Activated CD4-positive, alpha-beta T cell treated with anti-CD3 and anti-CD28 coated beads, Interleukin-2, amount 50 U/mL, for 4 hours (primary cell): ENCODE measurements at regions not wholly inside any gene's neighbourhood (a gene's known extent, or its start where the extent isn't known, plus 50 kb on each side); places are given as distances from the start of the nearest gene placed in this dataset.

Source experiments
- DNase-seq, 2 experiments: peaks; one replicate each; pipeline ENCODE4 v3.0.0-alpha.2; 2020

GRCh38 chr22:47784991-47785390 lies 1022.5 kb downstream of the TBC1D22A start:
- no peak for DNase-seq

- no peak for DNase-seq
These were observed 1022.0 kb downstream of the TBC1D22A start for GRCh38 chr22:47784367-47784983.

- DNase-seq = no peak
These were observed 1021.2 kb downstream of the TBC1D22A start for GRCh38 chr22:47783433-47784366.

GRCh38 chr22:47782328-47783075 lies 1020.1 kb downstream of the TBC1D22A start:
- no peak for DNase-seq

GRCh38 chr22:47781427-47782111 lies 1019.1 kb downstream of the TBC1D22A start:
- DNase-seq = no peak

- DNase-seq = no peak
These were observed 1018.6 kb downstream of the TBC1D22A start for GRCh38 chr22:47781024-47781423.

- no peak for DNase-seq
These were observed 1017.9 kb downstream of the TBC1D22A start for GRCh38 chr22:47780281-47780875.

- no peak for DNase-seq
These were observed 1017.0 kb downstream of the TBC1D22A start for GRCh38 chr22:47779474-47779873.

- DNase-seq = no peak
These were observed 1015.8 kb downstream of the TBC1D22A start for GRCh38 chr22:47778160-47778658.

- no peak for DNase-seq
These were observed 1015.0 kb downstream of the TBC1D22A start for GRCh38 chr22:47777426-47777825.

GRCh38 chr22:47776329-47776728 lies 1013.9 kb downstream of the TBC1D22A start:
- no peak for DNase-seq

GRCh38 chr22:47775686-47776085 lies 1013.2 kb downstream of the TBC1D22A start:
- DNase-seq = no peak

- no peak for DNase-seq
These were observed 1012.7 kb downstream of the TBC1D22A start for GRCh38 chr22:47775191-47775590.

GRCh38 chr22:47773635-47774034 lies 1011.2 kb downstream of the TBC1D22A start:
- no peak for DNase-seq

- no peak for DNase-seq
These were observed 1010.4 kb downstream of the TBC1D22A start for GRCh38 chr22:47772864-47773263.

GRCh38 chr22:47769652-47770051 lies 1007.2 kb downstream of the TBC1D22A start:
- no peak for DNase-seq

GRCh38 chr22:47768027-47768426 lies 1005.6 kb downstream of the TBC1D22A start:
- no peak for DNase-seq

- no peak for DNase-seq
These were observed 1005.0 kb downstream of the TBC1D22A start for GRCh38 chr22:47767403-47767802.

- no peak for DNase-seq
These were observed 1003.3 kb downstream of the TBC1D22A start for GRCh38 chr22:47765757-47766156.

GRCh38 chr22:47762141-47762540 lies 999.7 kb downstream of the TBC1D22A start:
- no peak for DNase-seq

GRCh38 chr22:47759909-47760308 lies 997.5 kb downstream of the TBC1D22A start:
- DNase-seq = no peak

GRCh38 chr22:47757741-47758140 lies 995.3 kb downstream of the TBC1D22A start:
- DNase-seq = no peak
